CD14-positive monocyte (primary cell): ENCODE measurements at regions not wholly inside any gene's neighbourhood (a gene's known extent, or its start where the extent isn't known, plus 50 kb on each side); places are given as distances from the start of the nearest gene placed in this dataset.

Experiments
- DNase-seq, 3 donors: peaks; one replicate each; pipeline ENCODE4 v3.0.0-alpha.2; 2011 to 2022
- H2AFZ ChIP-seq: 2 replicates; pipeline ENCODE4 v1.6.0; 2012; ENCODE audit warnings: mild to moderate bottlenecking, low read depth, low read length, inconsistent platforms; ENCODE audit not compliant: insufficient read depth, poor library complexity, severe bottlenecking
- H3K27ac ChIP-seq, 2 donors: 1 replicate in 1 of 2; 2 replicates in 1 of 2; pipeline ENCODE4 v1.5.1; 2012 to 2013; ENCODE audit warnings: low read length in 2 of 2, control low read depth in 1 of 2, inconsistent platforms in 1 of 2, low read depth in 1 of 2, mild to moderate bottlenecking in 1 of 2
- H3K27me3 ChIP-seq, 2 donors: one replicate each; pipeline versions ENCODE4 v1.6.0 to v1.6.1; 2011 to 2013; ENCODE audit warnings: low read length in 2 of 2; ENCODE audit not compliant: control insufficient read depth in 2 of 2, insufficient read depth in 2 of 2
- H3K36me3 ChIP-seq, 2 donors: replicated peaks in 1 of 2; 1 replicate in 1 of 2; 2 replicates in 1 of 2; pipeline versions ENCODE4 v1.5.1 to v1.6.1; 2012 to 2013; ENCODE audit warnings: low read length in 2 of 2, control low read depth in 1 of 2, inconsistent platforms in 1 of 2, mild to moderate bottlenecking in 1 of 2; ENCODE audit not compliant: insufficient read depth in 2 of 2, control insufficient read depth in 1 of 2
- H3K4me1 ChIP-seq, 2 donors: 1 replicate in 1 of 2; 2 replicates in 1 of 2; pipeline versions ENCODE4 v1.5.1 to v1.6.1; 2012 to 2013; ENCODE audit warnings: low read length in 2 of 2, control low read depth in 1 of 2, inconsistent platforms in 1 of 2, mild to moderate bottlenecking in 1 of 2, moderate library complexity in 1 of 2; ENCODE audit not compliant: insufficient read depth in 2 of 2, control insufficient read depth in 1 of 2
- H3K4me2 ChIP-seq: replicated peaks from 2 replicates; pipeline ENCODE3; 2012; ENCODE audit warnings: low read length, moderate library complexity, mild to moderate bottlenecking; ENCODE audit not compliant: poor library complexity, severe bottlenecking; ENCODE audit errors: extremely low read depth
- H3K4me3 ChIP-seq, 3 experiments: fragments of 200-600 bp in 1 of 3; sonication (generic) in 1 of 3; replicated peaks in 1 of 3; 1 replicate in 2 of 3; 2 replicates in 1 of 3; pipeline ENCODE4 v1.5.1; 2011 to 2013; ENCODE audit warnings: low read length in 3 of 3, mild to moderate bottlenecking in 3 of 3, control low read depth in 2 of 3, low read depth in 2 of 3, inconsistent platforms in 1 of 3, moderate library complexity in 1 of 3
- H3K79me2 ChIP-seq: 2 replicates; pipeline ENCODE4 v1.6.0; 2012; ENCODE audit warnings: mild to moderate bottlenecking, control low read depth, inconsistent platforms, low read length, moderate library complexity; ENCODE audit not compliant: insufficient read depth
- H3K9ac ChIP-seq: 2 replicates; pipeline ENCODE4 v1.6.0; 2017; ENCODE audit warnings: low read length, mild to moderate bottlenecking; ENCODE audit not compliant: insufficient read depth, poor library complexity, severe bottlenecking
- H3K9me3 ChIP-seq, 2 donors: replicated peaks in 1 of 2; 1 replicate in 1 of 2; 2 replicates in 1 of 2; pipeline versions ENCODE4 v1.5.1 to v1.6.1; 2012 to 2013; ENCODE audit warnings: low read length in 2 of 2, control low read depth in 1 of 2; ENCODE audit not compliant: control insufficient read depth in 1 of 2, insufficient read depth in 1 of 2
- H4K20me1 ChIP-seq: 2 replicates; pipeline ENCODE4 v1.6.0; 2012; ENCODE audit warnings: mild to moderate bottlenecking, low read length, control low read depth, moderate library complexity; ENCODE audit not compliant: insufficient read depth
- H3K27ac Mint-ChIP-seq, 7 donors: one replicate each; pipeline ENCODE4 v1.8.0; 2020; ENCODE audit warnings: mild to moderate bottlenecking in 7 of 7, mixed read lengths in 7 of 7, moderate library complexity in 6 of 7, inconsistent platforms in 2 of 7
- H3K27me3 Mint-ChIP-seq, 3 donors: one replicate each; pipeline ENCODE4 v1.8.0; 2021 to 2022; ENCODE audit warnings: low read depth in 3 of 3, mild to moderate bottlenecking in 3 of 3, mixed read lengths in 3 of 3, moderate library complexity in 3 of 3, inconsistent platforms in 1 of 3
- H3K36me3 Mint-ChIP-seq, 2 donors: one replicate each; pipeline ENCODE4 v1.8.0; 2020; ENCODE audit warnings: mixed read lengths in 2 of 2, inconsistent platforms in 1 of 2, mild to moderate bottlenecking in 1 of 2
- H3K4me1 Mint-ChIP-seq: one replicate; pipeline ENCODE4 v1.8.0; 2020; ENCODE audit warnings: mild to moderate bottlenecking, mixed read lengths
- H3K4me3 Mint-ChIP-seq, 2 donors: one replicate each; pipeline ENCODE4 v1.8.0; 2020; ENCODE audit warnings: mild to moderate bottlenecking in 2 of 2, mixed read lengths in 2 of 2, moderate library complexity in 1 of 2
- H3K9me3 Mint-ChIP-seq, 7 donors: one replicate each; pipeline ENCODE4 v1.8.0; 2020 to 2022; ENCODE audit warnings: mixed read lengths in 7 of 7, mild to moderate bottlenecking in 6 of 7, moderate library complexity in 6 of 7, inconsistent platforms in 2 of 7
- WGBS: methylation state at CpG from one replicate; pipeline ENCODE4 v1.1.5; 2013; ENCODE audit warnings: missing lambda C conversion rate; ENCODE audit not compliant: insufficient coverage; 5-methylcytosine and 5-hydroxymethylcytosine counted together
- intact Hi-C, 2 donors: fragments of 100-400 bp; cut with micrococcal nuclease; formaldehyde crosslinking; loops; one replicate each; pipeline versions ENCODE4 v1.15.0 to v1.15.1; 2023
- TF ChIP-seq, protein P1 (sequence below): fragments of 200-600 bp; IDR thresholded peaks from one replicate; pipeline ENCODE4 v1.8.0; 2022; ENCODE audit warnings: antibody characterized with exemption, mild to moderate bottlenecking

DNA sequence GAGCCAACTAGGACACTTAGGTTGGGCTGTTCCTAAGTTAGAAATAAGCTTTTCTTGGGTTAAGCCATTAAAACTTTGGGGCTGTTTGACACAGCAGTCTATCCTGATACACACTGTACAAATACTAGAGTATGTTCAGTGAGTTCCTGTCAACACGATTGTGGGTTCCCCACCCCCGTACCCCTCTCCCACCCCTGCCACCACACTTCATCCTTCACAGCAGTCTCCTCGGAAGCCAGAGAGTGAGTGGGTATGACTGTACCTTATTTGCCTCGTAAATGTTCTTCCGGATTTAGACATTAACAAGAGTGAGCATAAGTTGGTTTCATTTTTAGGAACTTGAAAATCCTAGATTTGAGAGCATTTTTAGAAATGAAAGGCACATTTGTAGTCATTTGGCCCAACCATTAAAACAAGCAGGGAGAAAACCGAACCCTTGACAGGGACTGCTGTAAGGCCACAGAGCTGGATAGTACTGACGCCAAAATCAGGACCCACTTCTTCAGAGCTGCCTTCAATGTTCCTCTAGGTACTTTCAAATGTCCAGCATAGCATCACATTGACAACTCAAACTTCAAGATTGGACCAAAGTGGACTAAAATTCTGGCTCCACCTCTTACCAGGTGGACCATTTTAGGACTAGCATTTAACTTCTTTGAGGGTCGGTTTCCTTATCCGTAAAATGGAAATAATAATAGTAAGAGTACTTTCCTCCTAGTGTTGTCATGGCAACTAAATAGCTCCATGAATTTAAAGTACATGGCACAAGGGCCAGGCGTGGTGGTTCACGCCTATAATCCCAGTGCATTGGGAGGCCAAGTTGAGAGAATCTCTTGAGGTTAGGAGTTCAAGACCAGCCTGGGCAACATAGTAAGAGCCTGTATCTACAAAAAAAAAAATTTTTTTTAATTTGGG, 166.3 kb upstream of the SERTAD2 start:
- Histone ChIP-seq H3K9me3 (no peaks in the 10 kb centered on the region), H3K4me1 (peaks cover 15 to 24% of the 10 kb centered on the region in 2 donors), H4K20me1 (no peaks in the 10 kb centered on the region), H3K27ac (peak overlapping the region; percentile 38 to 86), H3K4me3 (peak overlapping the region in 1 of 3 experiments; percentile 22), H3K79me2 (no peaks in the 10 kb centered on the region), H3K4me2 (peak overlapping the region; percentile 60), H3K9ac (peak overlapping the region; percentile 23), H3K27me3 (no peaks in the 10 kb centered on the region), H3K36me3 (no peaks in the 10 kb centered on the region), H2AFZ (peak overlapping the region; percentile 66)
- intact Hi-C loops: no loop called here
- Mint-ChIP-seq H3K4me3 (peak overlapping the region; percentile 48), H3K9me3 (no peaks in the 10 kb centered on the region), H3K36me3 (no peaks in the 10 kb centered on the region), H3K27ac (peak overlapping the region; percentile 82 to 91 (median 90)), H3K4me1 (peaks cover 29% of the 10 kb centered on the region), H3K27me3 (peaks cover 0 to 2% (median 2%) of the 10 kb centered on the region in 3 donors)
- DNase-seq: peak; percentile 52 to 67 (median 59)
- 53% methylated on average over 4 of the region's 11 CpGs for WGBS
- TF ChIP-seq, protein P1, sequence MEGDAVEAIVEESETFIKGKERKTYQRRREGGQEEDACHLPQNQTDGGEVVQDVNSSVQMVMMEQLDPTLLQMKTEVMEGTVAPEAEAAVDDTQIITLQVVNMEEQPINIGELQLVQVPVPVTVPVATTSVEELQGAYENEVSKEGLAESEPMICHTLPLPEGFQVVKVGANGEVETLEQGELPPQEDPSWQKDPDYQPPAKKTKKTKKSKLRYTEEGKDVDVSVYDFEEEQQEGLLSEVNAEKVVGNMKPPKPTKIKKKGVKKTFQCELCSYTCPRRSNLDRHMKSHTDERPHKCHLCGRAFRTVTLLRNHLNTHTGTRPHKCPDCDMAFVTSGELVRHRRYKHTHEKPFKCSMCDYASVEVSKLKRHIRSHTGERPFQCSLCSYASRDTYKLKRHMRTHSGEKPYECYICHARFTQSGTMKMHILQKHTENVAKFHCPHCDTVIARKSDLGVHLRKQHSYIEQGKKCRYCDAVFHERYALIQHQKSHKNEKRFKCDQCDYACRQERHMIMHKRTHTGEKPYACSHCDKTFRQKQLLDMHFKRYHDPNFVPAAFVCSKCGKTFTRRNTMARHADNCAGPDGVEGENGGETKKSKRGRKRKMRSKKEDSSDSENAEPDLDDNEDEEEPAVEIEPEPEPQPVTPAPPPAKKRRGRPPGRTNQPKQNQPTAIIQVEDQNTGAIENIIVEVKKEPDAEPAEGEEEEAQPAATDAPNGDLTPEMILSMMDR: no peak

DNA sequence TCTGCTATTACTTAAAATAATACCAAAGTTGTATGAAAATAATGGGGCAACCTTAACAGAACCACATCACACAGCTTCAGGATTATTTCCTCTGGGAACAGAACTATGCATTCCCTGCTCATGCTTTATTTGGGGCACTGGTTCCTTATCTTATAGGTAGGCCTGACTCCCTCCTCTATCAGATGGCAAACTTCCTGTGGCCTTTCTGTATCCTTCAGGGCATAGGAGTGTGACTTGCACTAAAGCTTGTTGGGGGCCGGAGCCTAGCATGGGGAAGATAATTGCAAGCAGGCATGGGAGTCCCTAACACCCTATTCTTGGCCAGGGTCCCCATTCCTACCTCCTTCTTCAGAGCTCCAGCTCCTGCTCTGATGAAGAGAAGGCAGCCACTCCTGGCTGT, 167.2 kb upstream of the SERTAD2 start:
- Mint-ChIP-seq H3K27me3 (peaks cover 0 to 2% (median 0%) of the 10 kb centered on the region in 3 donors), H3K9me3 (no peaks in the 10 kb centered on the region), H3K4me3 (no peak overlapping the region), H3K4me1 (peaks cover 37% of the 10 kb centered on the region), H3K36me3 (no peaks in the 10 kb centered on the region), H3K27ac (peak overlapping the region in 2 of 7 donors; percentile 15 to 20)
- Histone ChIP-seq H3K79me2 (no peaks in the 10 kb centered on the region), H3K27ac (no peak overlapping the region), H3K9ac (no peak overlapping the region), H3K4me3 (no peak overlapping the region), H4K20me1 (no peaks in the 10 kb centered on the region), H2AFZ (no peak overlapping the region), H3K4me1 (peaks cover 24 to 33% of the 10 kb centered on the region in 2 donors), H3K4me2 (no peak overlapping the region), H3K27me3 (no peaks in the 10 kb centered on the region), H3K36me3 (no peaks in the 10 kb centered on the region), H3K9me3 (no peaks in the 10 kb centered on the region)
- DNase-seq: no peak
- no CpG with 5 or more reads among the region's 1 CpG for whole genome bisulfite sequencing
- intact Hi-C loops: no loop called here
- TF ChIP-seq, protein P1: no peak
